NCI-H460 (cell line): ENCODE measurements at regions not wholly inside any gene's neighbourhood (a gene's known extent, or its start where the extent isn't known, plus 50 kb on each side); places are given as distances from the start of the nearest gene placed in this dataset.
"Not testable (repeated sequence)": the region's sequence is repeated elsewhere in the genome, so short reads cannot be mapped to it uniquely, and the experiment has no call there.

Experiments used
- DNase-seq: peaks from one replicate; pipeline ENCODE4 v3.0.0-alpha.2; 2016; ENCODE audit warnings: low read depth; ENCODE audit errors: extremely low read depth

GRCh38 chr3:67981077-67981476 is 326.7 kb upstream of the SUCLG2 start:
- DNase-seq: no peak

- no peak for DNase-seq
Observed at GRCh38 chr3:67979342-67979741, 324.9 kb upstream of the SUCLG2 start.

- no peak for DNase-seq
Observed at GRCh38 chr3:67977762-67978161, 323.4 kb upstream of the SUCLG2 start.

GRCh38 chr3:67976663-67977062 is 322.3 kb upstream of the SUCLG2 start:
- DNase-seq: no peak

- no peak for DNase-seq
Observed at GRCh38 chr3:67964596-67964995, 310.2 kb upstream of the SUCLG2 start.

- no peak for DNase-seq
Observed at GRCh38 chr3:67957268-67957667, 302.9 kb upstream of the SUCLG2 start.

- no peak for DNase-seq
Observed at GRCh38 chr3:67947808-67948508, 293.5 kb upstream of the SUCLG2 start.

GRCh38 chr3:67946436-67946835 is 292.0 kb upstream of the SUCLG2 start:
- no peak for DNase-seq

- no peak for DNase-seq
Observed at GRCh38 chr3:67943546-67943945, 289.1 kb upstream of the SUCLG2 start.

- no peak for DNase-seq
Observed at GRCh38 chr3:67941433-67942030, 287.1 kb upstream of the SUCLG2 start.

- DNase-seq: no peak
Observed at GRCh38 chr3:67940210-67940952, 286.0 kb upstream of the SUCLG2 start.

GRCh38 chr3:67937498-67938118 is 283.2 kb upstream of the SUCLG2 start:
- no peak for DNase-seq

GRCh38 chr3:67930394-67930793 is 276.0 kb upstream of the SUCLG2 start:
- not testable (repeated sequence) for DNase-seq

GRCh38 chr3:67923796-67924195 is 269.4 kb upstream of the SUCLG2 start:
- no peak for DNase-seq

GRCh38 chr3:67920969-67921368 is 266.6 kb upstream of the SUCLG2 start:
- no peak for DNase-seq

- DNase-seq: no peak
Observed at GRCh38 chr3:67920311-67920710, 265.9 kb upstream of the SUCLG2 start.

- DNase-seq: no peak
Observed at GRCh38 chr3:67916353-67916752, 261.9 kb upstream of the SUCLG2 start.

- DNase-seq: no peak
Observed at GRCh38 chr3:67907735-67908134, 253.3 kb upstream of the SUCLG2 start.

GRCh38 chr3:67906261-67906660 is 251.8 kb upstream of the SUCLG2 start:
- no peak for DNase-seq

GRCh38 chr3:67901681-67902080 is 247.3 kb upstream of the SUCLG2 start:
- no peak for DNase-seq

- DNase-seq: no peak
Observed at GRCh38 chr3:67898916-67899315, 244.5 kb upstream of the SUCLG2 start.
